Neural crest cell (in vitro differentiated cells): ENCODE measurements at regions not wholly inside any gene's neighbourhood (a gene's known extent, or its start where the extent isn't known, plus 50 kb on each side); places are given as distances from the start of the nearest gene placed in this dataset.

ENCODE experiments used
- DNase-seq: peaks from one replicate; pipeline ENCODE4 v3.0.0; 2021; ENCODE audit warnings: low read depth, mixed read lengths, low spot score
- H3K27ac Mint-ChIP-seq: one replicate; pipeline ENCODE4 v1.8.0; 2021; ENCODE audit warnings: mild to moderate bottlenecking, mixed read lengths; ENCODE audit not compliant: unreplicated experiment
- H3K27me3 Mint-ChIP-seq: 2 replicates; pipeline ENCODE4 v1.8.0; 2021; ENCODE audit warnings: low read depth, mild to moderate bottlenecking, mixed read lengths
- H3K36me3 Mint-ChIP-seq: 2 replicates; pipeline ENCODE4 v1.8.0; 2021; ENCODE audit warnings: low read depth, mild to moderate bottlenecking, mixed read lengths
- H3K4me1 Mint-ChIP-seq: 2 replicates; pipeline ENCODE4 v1.8.0; 2021; ENCODE audit warnings: mixed read lengths
- H3K4me3 Mint-ChIP-seq: one replicate; pipeline ENCODE4 v1.8.0; 2021; ENCODE audit warnings: mild to moderate bottlenecking, mixed read lengths
- H3K9me3 Mint-ChIP-seq: 2 replicates; pipeline ENCODE4 v1.8.0; 2021; ENCODE audit warnings: mixed read lengths
- TF ChIP-seq, protein P1 (sequence below): fragments of 200-600 bp; sonication (generic); conservative IDR thresholded peaks from 2 replicates; pipeline ENCODE4 v1.5.0; 2021; ENCODE audit warnings: antibody characterized with exemption, mild to moderate bottlenecking

DNA sequence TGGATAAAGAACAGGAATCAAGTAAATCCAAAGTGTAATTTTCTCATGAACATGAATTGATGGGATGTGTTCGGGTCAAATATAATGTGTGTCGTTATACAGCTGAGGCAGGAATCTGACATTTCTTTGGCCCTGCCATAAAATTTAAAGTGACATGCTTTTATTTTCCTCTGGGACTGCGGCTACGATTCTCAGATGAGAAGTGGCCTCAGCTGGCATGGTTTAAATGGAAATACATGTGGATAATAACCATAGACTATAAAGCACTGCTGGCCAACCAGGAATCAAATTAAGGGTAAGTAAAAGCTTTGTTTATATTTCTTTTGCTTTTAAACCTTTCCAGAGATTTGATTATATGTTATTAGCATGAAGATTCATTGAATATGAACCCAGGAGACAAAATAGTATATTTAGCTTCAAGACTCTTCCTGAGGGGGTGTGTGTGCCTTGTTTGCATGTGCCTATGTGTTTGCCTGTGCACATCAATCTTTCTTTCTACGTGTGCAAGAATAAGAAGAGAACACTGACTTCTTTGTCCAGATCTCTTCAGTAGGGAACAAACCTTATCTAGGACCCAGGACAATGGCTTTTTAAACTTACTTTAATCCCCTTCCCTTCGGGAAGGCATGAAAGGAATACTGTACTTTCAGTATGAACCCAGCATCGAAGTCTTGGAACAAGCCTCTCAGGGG, 629.0 kb upstream of the PFKP start:
- DNase-seq = no peak
- peaks cover 10% of the 10 kb centered on the region for H3K9me3 Mint-ChIP-seq
- TF ChIP-seq, protein P1, sequence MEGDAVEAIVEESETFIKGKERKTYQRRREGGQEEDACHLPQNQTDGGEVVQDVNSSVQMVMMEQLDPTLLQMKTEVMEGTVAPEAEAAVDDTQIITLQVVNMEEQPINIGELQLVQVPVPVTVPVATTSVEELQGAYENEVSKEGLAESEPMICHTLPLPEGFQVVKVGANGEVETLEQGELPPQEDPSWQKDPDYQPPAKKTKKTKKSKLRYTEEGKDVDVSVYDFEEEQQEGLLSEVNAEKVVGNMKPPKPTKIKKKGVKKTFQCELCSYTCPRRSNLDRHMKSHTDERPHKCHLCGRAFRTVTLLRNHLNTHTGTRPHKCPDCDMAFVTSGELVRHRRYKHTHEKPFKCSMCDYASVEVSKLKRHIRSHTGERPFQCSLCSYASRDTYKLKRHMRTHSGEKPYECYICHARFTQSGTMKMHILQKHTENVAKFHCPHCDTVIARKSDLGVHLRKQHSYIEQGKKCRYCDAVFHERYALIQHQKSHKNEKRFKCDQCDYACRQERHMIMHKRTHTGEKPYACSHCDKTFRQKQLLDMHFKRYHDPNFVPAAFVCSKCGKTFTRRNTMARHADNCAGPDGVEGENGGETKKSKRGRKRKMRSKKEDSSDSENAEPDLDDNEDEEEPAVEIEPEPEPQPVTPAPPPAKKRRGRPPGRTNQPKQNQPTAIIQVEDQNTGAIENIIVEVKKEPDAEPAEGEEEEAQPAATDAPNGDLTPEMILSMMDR = no peak
- no peaks in the 10 kb centered on the region for H3K27me3 Mint-ChIP-seq
- H3K27ac Mint-ChIP-seq = no peak overlapping the region
- peaks cover 5% of the 10 kb centered on the region for H3K36me3 Mint-ChIP-seq
- no peak overlapping the region for H3K4me3 Mint-ChIP-seq
- H3K4me1 Mint-ChIP-seq = peaks cover 15% of the 10 kb centered on the region

DNA sequence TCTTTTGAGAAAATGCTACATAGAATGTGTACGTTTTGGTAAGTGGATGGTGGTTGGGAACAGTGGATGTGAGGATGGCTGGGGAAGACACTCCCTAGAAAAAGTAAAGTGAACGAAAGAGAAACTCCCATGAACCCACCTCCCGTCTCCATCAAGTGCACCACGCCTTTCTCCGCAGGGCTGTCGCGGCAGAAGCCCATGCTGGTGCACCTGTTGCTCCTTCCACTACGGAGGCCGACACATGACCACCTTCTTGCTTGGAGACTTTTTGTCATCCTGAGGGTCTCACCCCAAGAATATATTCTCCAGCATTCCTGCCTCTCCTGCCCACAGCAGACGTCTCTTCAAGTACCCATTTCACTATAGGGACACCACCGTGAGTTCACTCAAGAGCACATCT, 630.4 kb upstream of the PFKP start:
- no peak for DNase-seq
- Mint-ChIP-seq H3K27me3 (no peaks in the 10 kb centered on the region), H3K4me3 (no peak overlapping the region), H3K27ac (no peak overlapping the region), H3K9me3 (peaks cover 10% of the 10 kb centered on the region), H3K36me3 (peaks cover 5% of the 10 kb centered on the region), H3K4me1 (peaks cover 15% of the 10 kb centered on the region)
- TF ChIP-seq, protein P1 = no peak

DNA sequence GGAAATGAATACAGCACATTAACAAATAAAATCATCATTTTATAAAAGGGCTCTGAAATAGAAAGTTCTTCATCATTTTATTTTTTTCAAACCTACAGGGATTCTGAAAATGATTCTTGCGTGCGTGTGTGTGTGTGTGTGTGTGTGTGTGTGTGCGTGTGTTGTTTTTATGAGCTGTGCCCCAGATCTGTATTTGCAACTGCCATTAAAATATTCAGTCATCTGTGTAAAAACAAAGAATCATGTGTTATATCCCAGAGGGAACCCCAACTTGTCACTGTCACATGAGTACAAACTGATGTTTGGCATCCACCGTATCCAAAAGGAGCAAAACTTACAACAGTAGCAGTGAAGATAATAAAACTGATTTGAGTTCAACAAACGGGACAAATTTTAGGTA, 635.4 kb upstream of the PFKP start:
- Mint-ChIP-seq H3K36me3 (peaks cover 8% of the 10 kb centered on the region), H3K4me1 (no peaks in the 10 kb centered on the region), H3K9me3 (peaks cover 13% of the 10 kb centered on the region), H3K27me3 (no peaks in the 10 kb centered on the region), H3K4me3 (no peak overlapping the region), H3K27ac (no peak overlapping the region)
- no peak for DNase-seq
- TF ChIP-seq, protein P1 = no peak

DNA sequence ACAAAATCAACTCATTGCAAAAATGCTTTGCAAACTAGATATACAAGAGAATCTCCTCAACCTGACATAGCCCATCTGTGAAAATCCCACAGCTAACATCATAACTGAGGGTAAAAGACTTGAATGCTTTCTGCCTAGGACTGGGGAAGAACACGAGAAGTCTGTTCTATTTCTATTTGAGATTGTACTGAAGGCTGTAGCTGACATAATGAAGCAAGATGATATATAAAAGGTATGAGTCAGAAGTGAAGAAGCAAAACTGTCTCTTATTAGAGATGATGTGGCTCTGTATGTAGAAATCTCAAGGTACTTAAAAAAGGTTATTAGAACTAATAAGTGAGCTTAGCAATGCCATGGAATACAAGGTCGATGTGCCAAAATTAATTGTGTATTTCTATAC, 639.9 kb upstream of the PFKP start:
- Mint-ChIP-seq H3K4me1 (peaks cover 11% of the 10 kb centered on the region), H3K4me3 (no peak overlapping the region), H3K27ac (no peak overlapping the region), H3K9me3 (peaks cover 3% of the 10 kb centered on the region), H3K36me3 (peaks cover 2% of the 10 kb centered on the region), H3K27me3 (no peaks in the 10 kb centered on the region)
- no peak for DNase-seq
- TF ChIP-seq, protein P1 = no peak

DNA sequence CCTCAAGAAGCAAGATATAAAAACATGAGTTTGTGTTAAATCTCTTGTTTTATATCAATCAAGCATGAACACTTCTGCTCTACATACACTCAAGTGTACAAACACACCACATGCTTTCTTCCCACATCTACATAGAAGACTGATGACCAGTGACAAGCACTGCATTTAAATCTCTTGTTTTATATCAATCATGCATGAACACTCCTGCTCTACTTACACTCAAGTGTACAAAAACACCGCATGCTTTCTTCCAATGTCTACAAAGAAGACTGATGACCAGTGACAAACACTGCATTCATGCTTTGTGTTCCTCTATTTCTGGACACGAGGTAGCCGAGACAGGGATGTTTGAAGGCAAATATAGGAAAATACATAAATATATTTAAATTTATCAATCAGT, 642.0 kb upstream of the PFKP start:
- Mint-ChIP-seq H3K4me1 (peaks cover 11% of the 10 kb centered on the region), H3K27me3 (no peaks in the 10 kb centered on the region), H3K27ac (no peak overlapping the region), H3K4me3 (no peak overlapping the region), H3K36me3 (no peaks in the 10 kb centered on the region), H3K9me3 (no peaks in the 10 kb centered on the region)
- TF ChIP-seq, protein P1 = no peak
- DNase-seq = no peak
